AG09319 (cell line): ENCODE measurements at regions not wholly inside any gene's neighbourhood (a gene's known extent, or its start where the extent isn't known, plus 50 kb on each side); places are given as distances from the start of the nearest gene placed in this dataset.

Experiments
- DNase-seq: peaks from one replicate; pipeline ENCODE4 v3.0.0-alpha.2; 2010; ENCODE audit warnings: low read depth; ENCODE audit errors: extremely low read depth
- CTCF ChIP-seq: IDR thresholded peaks from 2 replicates; pipeline ENCODE4 v1.5.1; 2011; ENCODE audit warnings: low read depth, mild to moderate bottlenecking, inconsistent platforms, low read length, moderate library complexity

- no peak for DNase-seq
- no peak for TF ChIP-seq CTCF
These were observed 58.1 kb upstream of the KIAA1217 start for GRCh38 chr10:24150853-24151252.

GRCh38 chr10:24152270-24152669 is 56.7 kb upstream of the KIAA1217 start:
- DNase-seq: no peak
- no peak for TF ChIP-seq CTCF

- no peak for TF ChIP-seq CTCF
- DNase-seq: no peak
These were observed 55.9 kb upstream of the KIAA1217 start for GRCh38 chr10:24153031-24153430.

DNA sequence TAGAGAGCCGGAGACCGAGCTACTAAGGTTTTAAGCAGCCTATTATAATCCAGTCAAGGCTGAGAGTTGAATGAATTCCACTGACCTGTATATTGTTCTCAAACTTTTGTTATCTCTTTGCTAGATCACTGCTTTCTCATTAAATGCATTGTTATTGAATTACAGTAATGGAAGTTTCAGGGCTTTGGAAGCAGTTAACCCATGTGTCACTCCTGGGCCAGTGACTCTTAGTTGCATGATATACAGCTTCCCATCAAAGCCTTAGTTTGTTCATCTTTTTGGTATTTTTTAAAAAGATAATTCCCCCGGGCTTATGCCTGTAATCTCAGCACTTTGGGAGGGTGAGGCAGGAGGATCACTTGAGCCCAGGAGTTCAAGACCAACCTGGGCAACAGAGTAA is 55.4 kb upstream of the KIAA1217 start:
- no peak for TF ChIP-seq CTCF

DNA sequence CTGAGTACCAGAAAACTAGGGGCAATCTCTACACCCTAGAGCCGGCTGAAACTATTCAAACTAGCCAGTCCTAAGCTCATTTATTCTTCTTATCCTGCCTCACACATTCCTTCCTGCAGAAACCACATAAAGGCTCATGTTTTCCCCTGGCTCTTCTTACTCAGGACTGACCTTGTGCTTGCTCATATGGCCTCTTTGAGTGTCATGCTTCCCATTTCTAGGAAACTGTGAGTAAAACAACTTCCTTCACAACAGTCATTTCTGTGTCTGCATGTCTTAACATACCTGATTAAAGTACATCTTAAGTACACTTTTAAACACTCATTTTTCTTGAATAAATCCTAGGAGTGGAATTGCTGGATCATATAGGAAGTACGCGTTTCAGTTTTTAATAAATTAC is 52.3 kb upstream of the KIAA1217 start:
- TF ChIP-seq CTCF: no peak
- no peak for DNase-seq

More for the DNA sequence above, 55.4 kb upstream of the KIAA1217 start:
- DNase-seq: no peak

GRCh38 chr10:24157567-24157966 is 51.4 kb upstream of the KIAA1217 start:
- no peak for TF ChIP-seq CTCF
- DNase-seq: no peak
